ENCODE measurements at regions not wholly inside any gene's neighbourhood (a gene's known extent, or its start where the extent isn't known, plus 50 kb on each side); places are given as distances from the start of the nearest gene placed in this dataset.

GRCh38 chr6:141682391-141682790 lies 450.3 kb upstream of the GJE1 start:
- Histone ChIP-seq H3K27ac (ENCODE audit: poor library complexity, severe bottlenecking) (no peak overlapping the region), H3K36me3 (ENCODE audit: low read depth) (no peaks in the 10 kb centered on the region), H3K4me3 (ENCODE audit: severe bottlenecking) (no peak overlapping the region), H3K9me3 (ENCODE audit: severe bottlenecking) (no peaks in the 10 kb centered on the region), H3K27me3 (ENCODE audit: insufficient read depth, poor library complexity, severe bottlenecking) (no peaks in the 10 kb centered on the region), H3K4me1 (ENCODE audit: insufficient read depth, poor library complexity, severe bottlenecking) (peaks cover 5% of the 10 kb centered on the region)
- no peak for DNase-seq (ENCODE audit: low spot score)
- no peak; the same call in 2 of the 3 replicates for ATAC-seq (ENCODE audit: low read depth)
- TF ChIP-seq CTCF (IDR thresholded peaks at IDR 0.05; ENCODE audit: poor library complexity, severe bottlenecking): peak; percentile 4

- Histone ChIP-seq H3K36me3 (ENCODE audit: low read depth) (no peaks in the 10 kb centered on the region), H3K9me3 (ENCODE audit: severe bottlenecking) (no peaks in the 10 kb centered on the region), H3K27ac (ENCODE audit: poor library complexity, severe bottlenecking) (no peak overlapping the region), H3K4me3 (ENCODE audit: severe bottlenecking) (no peak overlapping the region), H3K27me3 (ENCODE audit: insufficient read depth, poor library complexity, severe bottlenecking) (no peaks in the 10 kb centered on the region), H3K4me1 (ENCODE audit: insufficient read depth, poor library complexity, severe bottlenecking) (no peaks in the 10 kb centered on the region)
- ATAC-seq (ENCODE audit: low read depth): peak; percentile 41; the same call in 1 of the 3 replicates
- no peak for DNase-seq (ENCODE audit: low spot score)
- TF ChIP-seq CTCF (IDR thresholded peaks at IDR 0.05; ENCODE audit: poor library complexity, severe bottlenecking): peak; percentile 83
These were observed 455.0 kb upstream of the GJE1 start for GRCh38 chr6:141677598-141678211.

GRCh38 chr6:141675957-141676356 lies 456.8 kb upstream of the GJE1 start:
- no peaks in the 10 kb centered on the region for H3K36me3 ChIP-seq (ENCODE audit: low read depth)
- no peaks in the 10 kb centered on the region for H3K27me3 ChIP-seq (ENCODE audit: insufficient read depth, poor library complexity, severe bottlenecking)
- DNase-seq (ENCODE audit: low spot score) (no peak), ATAC-seq (ENCODE audit: low read depth) (no peak)
- H3K9me3 ChIP-seq (ENCODE audit: severe bottlenecking): no peaks in the 10 kb centered on the region
- H3K4me1 ChIP-seq (ENCODE audit: insufficient read depth, poor library complexity, severe bottlenecking): no peaks in the 10 kb centered on the region
- no peak overlapping the region for H3K27ac ChIP-seq (ENCODE audit: poor library complexity, severe bottlenecking)
- no peak overlapping the region for H3K4me3 ChIP-seq (ENCODE audit: severe bottlenecking)
- peak; percentile 54 for TF ChIP-seq CTCF (IDR thresholded peaks at IDR 0.05; ENCODE audit: poor library complexity, severe bottlenecking)

GRCh38 chr6:141669141-141669540 lies 463.6 kb upstream of the GJE1 start:
- DNase-seq (ENCODE audit: low spot score) (no peak), ATAC-seq (ENCODE audit: low read depth) (no peak)
- Histone ChIP-seq H3K9me3 (ENCODE audit: severe bottlenecking) (no peaks in the 10 kb centered on the region), H3K4me3 (ENCODE audit: severe bottlenecking) (no peak overlapping the region), H3K27me3 (ENCODE audit: insufficient read depth, poor library complexity, severe bottlenecking) (no peaks in the 10 kb centered on the region), H3K36me3 (ENCODE audit: low read depth) (no peaks in the 10 kb centered on the region), H3K4me1 (ENCODE audit: insufficient read depth, poor library complexity, severe bottlenecking) (no peaks in the 10 kb centered on the region), H3K27ac (ENCODE audit: poor library complexity, severe bottlenecking) (no peak overlapping the region)
- no peak for TF ChIP-seq CTCF (IDR thresholded peaks at IDR 0.05; ENCODE audit: poor library complexity, severe bottlenecking)

GRCh38 chr6:141667580-141668309 lies 465.0 kb upstream of the GJE1 start:
- no peaks in the 10 kb centered on the region for H3K4me1 ChIP-seq (ENCODE audit: insufficient read depth, poor library complexity, severe bottlenecking)
- no peaks in the 10 kb centered on the region for H3K36me3 ChIP-seq (ENCODE audit: low read depth)
- DNase-seq (ENCODE audit: low spot score) (no peak), ATAC-seq (ENCODE audit: low read depth) (peak; percentile 74; the same call in 2 of the 3 replicates)
- H3K27me3 ChIP-seq (ENCODE audit: insufficient read depth, poor library complexity, severe bottlenecking): no peaks in the 10 kb centered on the region
- no peak overlapping the region for H3K27ac ChIP-seq (ENCODE audit: poor library complexity, severe bottlenecking)
- no peak overlapping the region for H3K4me3 ChIP-seq (ENCODE audit: severe bottlenecking)
- TF ChIP-seq CTCF (IDR thresholded peaks at IDR 0.05; ENCODE audit: poor library complexity, severe bottlenecking): no peak
- no peaks in the 10 kb centered on the region for H3K9me3 ChIP-seq (ENCODE audit: severe bottlenecking)

All from RWPE2 (cell line).